A549 (cell line): ENCODE measurements at regions not wholly inside any gene's neighbourhood (a gene's known extent, or its start where the extent isn't known, plus 50 kb on each side); places are given as distances from the start of the nearest gene placed in this dataset.

Experiments used
- FOSL2 ChIP-seq, 2 experiments: fragments of 450-650 bp in 1 of 2; fragments of >200 bp in 1 of 2; sonication (Bioruptor Twin) in 1 of 2; formaldehyde crosslinking; IDR thresholded peaks; 2 replicates each; pipeline versions ENCODE4 v1.5.0 to v1.6.1; 2016 to 2020; ENCODE audit warnings: mild to moderate bottlenecking in 1 of 2, moderate library complexity in 1 of 2
- PHF8 ChIP-seq: fragments of 200-600 bp; sonication (generic); IDR thresholded peaks from 2 replicates; pipeline ENCODE4 v1.6.1; 2016; ENCODE audit warnings: low read depth, mild to moderate bottlenecking, antibody characterized with exemption, moderate library complexity, borderline replicate concordance
- RAD21 ChIP-seq, 2 experiments: fragments of >200 bp in 1 of 2; sonication (Bioruptor Twin) in 1 of 2; formaldehyde crosslinking in 1 of 2; IDR thresholded peaks in 1 of 2; conservative IDR thresholded peaks in 1 of 2; 2 replicates in 1 of 2; 3 replicates in 1 of 2; pipeline ENCODE4 v1.6.1; 2012 to 2018; ENCODE audit warnings: inconsistent platforms in 1 of 2
- TF ChIP-seq, protein P1 (sequence below): fragments of >200 bp; sonication (Bioruptor Twin); formaldehyde crosslinking; IDR thresholded peaks from 3 replicates; pipeline ENCODE4 v1.5.1; 2016

DNA sequence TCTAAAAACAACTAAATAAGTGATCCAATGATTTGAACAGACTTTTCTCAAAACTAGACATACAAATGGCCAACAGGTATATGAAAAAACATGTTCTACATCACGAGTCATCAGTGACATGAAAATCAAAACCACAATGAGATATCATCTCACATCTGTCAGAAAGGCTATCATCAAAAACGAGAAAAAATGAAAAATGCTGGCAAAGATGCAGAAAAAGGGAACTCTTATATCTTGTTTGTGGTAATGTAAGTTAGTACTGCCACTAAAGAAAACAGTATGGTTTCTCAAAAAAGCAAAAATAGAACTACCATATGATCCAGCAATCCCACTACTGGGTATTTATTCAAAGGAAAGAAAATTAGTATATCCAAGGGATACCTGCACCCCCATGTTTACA lies 152.9 kb upstream of the FOXN2 start:
- TF ChIP-seq, protein P1, sequence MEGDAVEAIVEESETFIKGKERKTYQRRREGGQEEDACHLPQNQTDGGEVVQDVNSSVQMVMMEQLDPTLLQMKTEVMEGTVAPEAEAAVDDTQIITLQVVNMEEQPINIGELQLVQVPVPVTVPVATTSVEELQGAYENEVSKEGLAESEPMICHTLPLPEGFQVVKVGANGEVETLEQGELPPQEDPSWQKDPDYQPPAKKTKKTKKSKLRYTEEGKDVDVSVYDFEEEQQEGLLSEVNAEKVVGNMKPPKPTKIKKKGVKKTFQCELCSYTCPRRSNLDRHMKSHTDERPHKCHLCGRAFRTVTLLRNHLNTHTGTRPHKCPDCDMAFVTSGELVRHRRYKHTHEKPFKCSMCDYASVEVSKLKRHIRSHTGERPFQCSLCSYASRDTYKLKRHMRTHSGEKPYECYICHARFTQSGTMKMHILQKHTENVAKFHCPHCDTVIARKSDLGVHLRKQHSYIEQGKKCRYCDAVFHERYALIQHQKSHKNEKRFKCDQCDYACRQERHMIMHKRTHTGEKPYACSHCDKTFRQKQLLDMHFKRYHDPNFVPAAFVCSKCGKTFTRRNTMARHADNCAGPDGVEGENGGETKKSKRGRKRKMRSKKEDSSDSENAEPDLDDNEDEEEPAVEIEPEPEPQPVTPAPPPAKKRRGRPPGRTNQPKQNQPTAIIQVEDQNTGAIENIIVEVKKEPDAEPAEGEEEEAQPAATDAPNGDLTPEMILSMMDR, result no peak
- TF ChIP-seq RAD21 (conservative IDR thresholded peaks at IDR 0.05 in 1 of 2, IDR thresholded peaks at IDR 0.05 in 1 of 2), result no peak
- no peak for TF ChIP-seq FOSL2 (IDR thresholded peaks at IDR 0.05)
- TF ChIP-seq FOSL2 (CRISPR knock-in tag; IDR thresholded peaks at IDR 0.05), result no peak
- TF ChIP-seq PHF8, result no peak
